Endothelial cell (in vitro differentiated cells): ENCODE measurements at regions not wholly inside any gene's neighbourhood (a gene's known extent, or its start where the extent isn't known, plus 50 kb on each side); places are given as distances from the start of the nearest gene placed in this dataset.

ENCODE experiments used
- DNase-seq: peaks from one replicate; pipeline ENCODE4 v3.0.0; 2021; ENCODE audit warnings: low spot score
- H3K27ac Mint-ChIP-seq: one replicate; pipeline ENCODE4 v1.8.0; 2021; ENCODE audit warnings: mixed read lengths, inconsistent platforms; ENCODE audit not compliant: unreplicated experiment
- H3K27me3 Mint-ChIP-seq: one replicate; pipeline ENCODE4 v1.8.0; 2021; ENCODE audit warnings: mild to moderate bottlenecking, moderate library complexity, mixed read lengths, inconsistent platforms; ENCODE audit not compliant: unreplicated experiment
- H3K36me3 Mint-ChIP-seq: one replicate; pipeline ENCODE4 v1.8.0; 2021; ENCODE audit warnings: mild to moderate bottlenecking, low read depth, mixed read lengths, inconsistent platforms; ENCODE audit not compliant: unreplicated experiment
- H3K4me1 Mint-ChIP-seq: one replicate; pipeline ENCODE4 v1.8.0; 2021; ENCODE audit warnings: mild to moderate bottlenecking, mixed read lengths, inconsistent platforms; ENCODE audit not compliant: unreplicated experiment
- H3K4me3 Mint-ChIP-seq: one replicate; pipeline ENCODE4 v1.8.0; 2021; ENCODE audit warnings: mild to moderate bottlenecking, mixed read lengths, inconsistent platforms; ENCODE audit not compliant: unreplicated experiment
- H3K9me3 Mint-ChIP-seq: one replicate; pipeline ENCODE4 v1.8.0; 2021; ENCODE audit warnings: mixed read lengths, inconsistent platforms; ENCODE audit not compliant: unreplicated experiment
- TF ChIP-seq, protein P1 (sequence below): fragments of 200-600 bp; sonication (generic); IDR thresholded peaks from one replicate; pipeline ENCODE4 v1.5.0; 2021; ENCODE audit warnings: antibody characterized with exemption; ENCODE audit not compliant: unreplicated experiment

DNA sequence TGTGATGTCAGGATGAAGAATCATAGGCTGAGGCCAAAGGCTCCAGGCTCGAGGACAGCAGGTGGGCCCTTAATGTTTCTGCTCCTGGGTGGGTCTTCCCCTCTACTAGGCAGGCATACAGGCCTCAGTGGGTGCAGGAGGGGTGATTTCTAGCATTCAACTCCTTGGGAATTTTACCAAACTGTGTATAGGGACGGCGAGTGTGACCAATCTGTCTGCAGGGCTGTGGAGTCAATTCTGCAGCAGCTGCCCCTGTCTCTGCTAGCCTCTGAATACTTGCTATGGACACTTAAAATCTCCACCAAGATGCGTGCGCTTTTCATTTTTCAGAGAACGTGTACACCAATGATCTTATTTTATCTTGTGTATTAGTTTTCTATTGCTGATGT, 115.5 kb downstream of the WDR11 start:
- H3K9me3 Mint-ChIP-seq = no peaks in the 10 kb centered on the region
- no peaks in the 10 kb centered on the region for H3K36me3 Mint-ChIP-seq
- H3K4me1 Mint-ChIP-seq = peaks cover 30% of the 10 kb centered on the region
- no peak overlapping the region for H3K27ac Mint-ChIP-seq
- no peak overlapping the region for H3K4me3 Mint-ChIP-seq
- no peak for DNase-seq
- peaks cover 5% of the 10 kb centered on the region for H3K27me3 Mint-ChIP-seq
- TF ChIP-seq, protein P1, sequence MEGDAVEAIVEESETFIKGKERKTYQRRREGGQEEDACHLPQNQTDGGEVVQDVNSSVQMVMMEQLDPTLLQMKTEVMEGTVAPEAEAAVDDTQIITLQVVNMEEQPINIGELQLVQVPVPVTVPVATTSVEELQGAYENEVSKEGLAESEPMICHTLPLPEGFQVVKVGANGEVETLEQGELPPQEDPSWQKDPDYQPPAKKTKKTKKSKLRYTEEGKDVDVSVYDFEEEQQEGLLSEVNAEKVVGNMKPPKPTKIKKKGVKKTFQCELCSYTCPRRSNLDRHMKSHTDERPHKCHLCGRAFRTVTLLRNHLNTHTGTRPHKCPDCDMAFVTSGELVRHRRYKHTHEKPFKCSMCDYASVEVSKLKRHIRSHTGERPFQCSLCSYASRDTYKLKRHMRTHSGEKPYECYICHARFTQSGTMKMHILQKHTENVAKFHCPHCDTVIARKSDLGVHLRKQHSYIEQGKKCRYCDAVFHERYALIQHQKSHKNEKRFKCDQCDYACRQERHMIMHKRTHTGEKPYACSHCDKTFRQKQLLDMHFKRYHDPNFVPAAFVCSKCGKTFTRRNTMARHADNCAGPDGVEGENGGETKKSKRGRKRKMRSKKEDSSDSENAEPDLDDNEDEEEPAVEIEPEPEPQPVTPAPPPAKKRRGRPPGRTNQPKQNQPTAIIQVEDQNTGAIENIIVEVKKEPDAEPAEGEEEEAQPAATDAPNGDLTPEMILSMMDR = no peak

DNA sequence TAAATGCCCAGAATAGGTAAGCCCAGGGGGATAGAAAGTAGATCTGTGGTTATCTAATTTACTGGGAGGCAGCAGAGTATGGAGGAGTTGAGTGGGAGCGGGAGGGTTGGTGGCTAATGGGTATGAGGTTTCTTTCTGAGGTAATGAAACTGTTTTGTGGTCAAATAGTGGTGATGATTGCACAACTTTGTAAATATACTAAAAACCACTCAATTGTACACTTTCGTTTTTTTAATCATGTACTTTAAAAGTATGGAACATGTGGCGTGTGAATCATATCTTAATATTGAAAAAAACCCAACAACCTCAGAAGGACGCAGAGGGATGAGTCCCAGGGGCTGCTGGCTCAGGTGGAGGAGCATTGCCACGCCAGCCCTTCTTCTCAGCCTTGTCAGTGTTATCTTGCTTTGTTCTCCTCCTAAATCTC, 118.1 kb downstream of the WDR11 start:
- TF ChIP-seq, protein P1 = no peak
- no peaks in the 10 kb centered on the region for H3K9me3 Mint-ChIP-seq
- no peak for DNase-seq
- H3K27me3 Mint-ChIP-seq = peaks cover 5% of the 10 kb centered on the region
- H3K27ac Mint-ChIP-seq = no peak overlapping the region
- H3K36me3 Mint-ChIP-seq = peaks cover under 1% of the 10 kb centered on the region
- H3K4me1 Mint-ChIP-seq = peaks cover 10% of the 10 kb centered on the region
- no peak overlapping the region for H3K4me3 Mint-ChIP-seq

DNA sequence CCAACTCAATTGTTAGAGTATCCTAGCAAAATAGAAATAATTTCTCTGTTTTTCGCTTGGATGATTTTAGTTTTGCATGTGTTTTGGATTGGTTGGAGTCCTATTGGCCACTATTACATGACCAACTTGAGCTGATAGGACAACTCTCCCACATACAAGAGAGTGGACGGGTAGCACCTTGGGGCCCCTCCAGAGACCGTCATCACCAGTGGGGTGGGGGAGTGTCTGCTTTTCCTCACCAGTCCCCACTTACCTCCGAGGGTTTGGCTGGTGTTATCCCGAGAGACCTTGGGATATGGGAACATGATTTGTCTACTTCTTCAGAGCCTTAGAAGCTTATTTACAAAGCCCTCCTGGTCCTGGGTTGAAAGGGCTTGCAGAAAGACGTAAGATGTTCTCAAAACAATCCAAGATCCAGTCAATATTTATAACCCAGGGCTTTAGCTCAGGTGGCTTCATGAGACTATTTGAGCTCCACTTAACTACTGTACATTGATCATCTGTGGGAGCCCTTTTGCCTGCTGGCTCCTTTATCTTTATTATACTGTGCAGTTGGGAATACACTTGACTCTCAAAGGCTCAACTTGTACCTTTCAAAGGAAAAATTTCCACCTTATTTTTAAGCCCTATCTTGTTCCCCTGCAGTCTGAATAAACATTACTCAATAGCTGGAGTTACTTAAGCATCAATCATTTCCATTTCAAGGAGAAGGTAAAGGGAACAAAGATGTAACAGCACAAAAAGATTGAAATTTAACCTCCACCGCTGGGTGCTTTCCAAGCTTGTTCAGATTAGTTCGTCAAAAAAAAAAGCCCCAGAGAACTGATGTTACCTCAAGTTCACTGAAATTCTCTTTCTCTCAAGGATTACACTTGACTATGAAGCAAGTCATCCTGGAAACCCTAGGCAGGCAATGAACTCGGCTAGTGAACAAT, 119.7 kb downstream of the WDR11 start:
- no peaks in the 10 kb centered on the region for H3K4me1 Mint-ChIP-seq
- no peak for DNase-seq
- H3K27ac Mint-ChIP-seq = no peak overlapping the region
- peaks cover 3% of the 10 kb centered on the region for H3K9me3 Mint-ChIP-seq
- TF ChIP-seq, protein P1 = no peak
- H3K36me3 Mint-ChIP-seq = peaks cover 10% of the 10 kb centered on the region
- no peak overlapping the region for H3K4me3 Mint-ChIP-seq
- H3K27me3 Mint-ChIP-seq = peaks cover 3% of the 10 kb centered on the region

DNA sequence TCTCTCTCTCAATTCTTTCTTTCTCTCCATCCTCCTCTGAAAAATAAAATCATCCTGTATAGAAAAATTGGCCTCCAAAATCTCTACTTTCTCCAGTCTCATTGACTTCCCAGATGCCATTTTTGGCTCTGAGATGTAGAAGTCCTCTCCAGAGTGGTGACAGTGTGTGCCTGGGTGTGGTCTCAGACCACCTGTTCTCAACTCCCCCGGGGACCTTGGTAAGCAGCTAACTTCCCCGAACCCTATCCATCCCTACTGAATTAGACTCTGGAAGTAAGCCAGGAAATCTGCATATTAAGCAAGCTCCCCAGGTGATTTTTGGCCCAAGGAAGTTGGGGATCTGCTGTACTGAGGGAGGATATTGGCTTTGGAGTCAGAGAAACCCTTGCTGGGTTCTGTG, 120.5 kb downstream of the WDR11 start:
- TF ChIP-seq, protein P1 = no peak
- Mint-ChIP-seq H3K4me3 (no peak overlapping the region), H3K4me1 (no peaks in the 10 kb centered on the region), H3K36me3 (peaks cover 15% of the 10 kb centered on the region), H3K27me3 (peaks cover 4% of the 10 kb centered on the region), H3K9me3 (peaks cover 5% of the 10 kb centered on the region), H3K27ac (no peak overlapping the region)
- DNase-seq = no peak

DNA sequence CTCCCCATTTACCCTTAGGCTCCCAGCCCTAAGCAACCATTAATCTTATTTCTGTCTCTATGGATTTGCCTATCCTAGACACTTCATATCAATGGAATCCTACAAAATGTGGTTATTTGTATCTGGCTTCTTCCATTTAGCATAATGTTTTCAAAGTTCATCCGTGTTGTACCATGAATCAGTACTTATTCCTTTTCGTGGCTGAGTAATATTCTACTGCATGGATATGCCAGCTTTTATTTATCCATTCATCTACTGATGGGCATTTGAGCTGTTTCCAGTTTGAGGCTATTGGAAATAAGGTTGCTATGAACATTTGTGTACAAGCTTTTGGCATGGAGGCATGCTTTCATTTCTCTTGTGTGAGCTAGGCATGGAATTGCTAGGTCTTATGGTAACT, 121.1 kb downstream of the WDR11 start:
- Mint-ChIP-seq H3K4me3 (no peak overlapping the region), H3K27ac (no peak overlapping the region), H3K9me3 (peaks cover 5% of the 10 kb centered on the region), H3K36me3 (peaks cover 15% of the 10 kb centered on the region), H3K4me1 (no peaks in the 10 kb centered on the region), H3K27me3 (peaks cover 2% of the 10 kb centered on the region)
- TF ChIP-seq, protein P1 = no peak
- no peak for DNase-seq
